ENCODE measurements at regions not wholly inside any gene's neighbourhood (a gene's known extent, or its start where the extent isn't known, plus 50 kb on each side); places are given as distances from the start of the nearest gene placed in this dataset.

DNA sequence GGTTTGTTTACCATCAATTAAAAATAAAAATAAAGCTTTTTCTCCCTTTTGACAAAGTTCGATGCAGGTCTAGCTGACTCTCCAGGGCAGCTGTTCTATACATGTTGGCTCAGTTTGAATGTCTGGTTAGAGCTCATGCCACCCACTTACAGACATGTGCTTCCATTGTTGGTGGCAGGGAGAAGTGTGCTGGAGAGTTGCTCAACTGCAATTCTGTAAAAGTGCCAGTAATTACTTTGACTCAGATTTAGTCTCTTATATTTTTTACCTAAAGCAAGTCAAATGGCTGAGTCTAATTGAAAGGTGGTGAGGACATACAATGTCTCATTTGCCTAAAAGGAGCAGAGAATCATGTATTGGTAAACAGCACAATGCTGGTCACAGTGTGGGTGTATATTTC lies 609.1 kb upstream of the SYT4 start:
- DNase-seq: no peak
- no peaks in the 10 kb centered on the region for H3K4me1 Mint-ChIP-seq
- peaks cover 1% of the 10 kb centered on the region for H3K9me3 Mint-ChIP-seq
- H3K27ac Mint-ChIP-seq: no peak overlapping the region
- H3K4me3 Mint-ChIP-seq: no peak overlapping the region
- H3K36me3 Mint-ChIP-seq: no peaks in the 10 kb centered on the region
- no peaks in the 10 kb centered on the region for H3K27me3 Mint-ChIP-seq

DNA sequence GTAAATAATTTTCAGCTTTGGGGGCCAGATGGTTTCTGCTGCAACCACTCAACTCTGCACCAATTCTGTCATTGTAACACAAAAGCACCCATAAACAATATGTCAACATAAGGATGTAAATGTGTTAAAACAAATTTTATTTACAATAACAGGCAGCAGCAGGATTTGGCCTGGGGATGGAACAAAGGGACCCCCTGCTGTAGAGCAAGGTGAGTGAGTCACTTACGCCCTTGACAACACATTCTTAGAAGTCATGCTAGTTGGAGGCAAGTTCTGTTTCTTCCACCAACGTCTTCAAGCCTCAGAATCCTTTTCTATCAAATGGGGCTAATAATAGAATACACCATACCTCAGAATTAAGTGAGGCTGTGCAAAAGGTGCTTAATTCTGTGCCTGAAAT lies 610.2 kb upstream of the SYT4 start:
- DNase-seq: no peak
- Mint-ChIP-seq H3K9me3 (peaks cover 1% of the 10 kb centered on the region), H3K27ac (no peak overlapping the region), H3K36me3 (no peaks in the 10 kb centered on the region), H3K4me3 (no peak overlapping the region), H3K27me3 (no peaks in the 10 kb centered on the region), H3K4me1 (no peaks in the 10 kb centered on the region)

DNA sequence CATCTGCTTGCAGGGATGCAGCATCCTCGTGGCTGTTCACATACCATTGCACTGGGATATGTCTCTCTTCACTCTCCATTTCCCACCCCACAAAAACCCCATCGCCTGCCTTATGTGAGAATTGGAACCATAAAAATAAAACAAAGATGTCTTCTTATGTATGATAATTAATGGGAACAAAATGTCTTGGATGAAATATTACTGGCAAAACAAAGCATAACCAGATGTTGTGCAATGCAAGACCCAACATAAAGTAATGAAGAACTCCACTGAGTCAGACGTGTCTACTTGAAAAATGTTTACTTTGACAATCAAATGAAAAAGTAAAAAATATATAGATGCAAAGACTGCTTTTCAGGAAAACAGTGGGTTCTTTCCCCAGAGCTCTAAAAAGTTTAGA lies 611.3 kb upstream of the SYT4 start:
- no peaks in the 10 kb centered on the region for H3K4me1 Mint-ChIP-seq
- no peaks in the 10 kb centered on the region for H3K36me3 Mint-ChIP-seq
- no peaks in the 10 kb centered on the region for H3K27me3 Mint-ChIP-seq
- peaks cover 1% of the 10 kb centered on the region for H3K9me3 Mint-ChIP-seq
- DNase-seq: no peak
- no peak overlapping the region for H3K27ac Mint-ChIP-seq
- no peak overlapping the region for H3K4me3 Mint-ChIP-seq

DNA sequence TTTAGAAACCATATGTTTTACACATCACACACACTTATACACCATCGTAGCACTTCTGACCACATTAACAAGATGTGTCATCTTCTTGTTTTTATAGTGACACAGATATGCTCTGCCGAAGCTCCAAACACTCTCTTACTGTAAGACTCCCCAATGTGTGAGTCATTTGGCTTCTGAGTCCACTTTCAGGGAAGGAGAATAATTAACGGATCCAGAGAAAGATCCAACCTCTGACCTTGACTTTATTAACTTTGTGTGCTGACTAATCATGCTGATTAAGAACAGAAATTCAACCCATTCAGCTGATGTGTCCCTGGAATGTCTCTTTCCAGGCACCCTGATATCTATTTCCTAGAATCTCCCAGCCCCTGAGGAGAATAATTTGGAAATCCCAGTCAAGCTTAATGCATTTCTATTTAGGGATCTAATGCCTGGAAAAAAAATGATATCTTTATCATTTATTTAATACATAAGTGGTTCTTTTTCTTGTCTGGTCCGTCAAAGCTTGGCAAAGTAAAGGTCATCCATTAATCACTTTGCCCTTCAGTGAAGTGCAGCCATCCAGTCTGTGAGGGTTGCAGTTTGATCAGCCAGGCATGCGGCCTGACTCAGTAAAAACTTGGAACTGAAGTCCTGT lies 615.8 kb upstream of the SYT4 start:
- Mint-ChIP-seq H3K27ac (no peak overlapping the region), H3K9me3 (peaks cover 3% of the 10 kb centered on the region), H3K27me3 (no peaks in the 10 kb centered on the region), H3K4me3 (no peak overlapping the region), H3K36me3 (no peaks in the 10 kb centered on the region), H3K4me1 (no peaks in the 10 kb centered on the region)
- DNase-seq: no peak

DNA sequence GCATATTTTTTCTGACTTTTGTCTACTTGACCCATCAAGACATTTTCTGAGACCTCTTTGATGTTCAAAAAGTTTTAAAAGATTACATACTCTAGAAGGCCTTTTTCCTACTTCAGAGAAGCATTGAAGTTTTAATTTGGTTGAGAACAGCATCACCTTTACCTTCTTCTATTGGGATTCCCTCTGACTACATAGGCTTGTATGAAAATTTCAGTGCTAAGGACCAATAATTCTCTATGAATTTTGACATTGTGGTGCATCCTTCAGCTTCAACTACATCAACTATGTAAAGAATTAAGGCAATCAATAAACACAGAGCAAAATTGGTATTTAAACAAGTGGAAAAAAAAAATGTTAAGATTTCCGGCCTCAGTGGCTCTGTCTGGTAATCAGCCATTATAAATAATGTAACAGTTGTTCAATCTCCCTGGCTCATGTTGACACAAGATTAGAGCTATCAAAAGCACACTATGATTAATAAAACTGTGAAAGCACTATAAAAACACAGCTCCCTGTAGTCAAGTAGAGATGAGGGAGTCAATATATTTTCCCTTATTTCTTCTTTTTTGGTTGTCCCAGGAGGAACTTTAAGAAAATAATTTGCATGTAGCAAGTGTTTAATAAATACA lies 627.0 kb upstream of the SYT4 start:
- Mint-ChIP-seq H3K4me1 (no peaks in the 10 kb centered on the region), H3K9me3 (peaks cover 3% of the 10 kb centered on the region), H3K36me3 (no peaks in the 10 kb centered on the region), H3K4me3 (no peak overlapping the region), H3K27me3 (no peaks in the 10 kb centered on the region), H3K27ac (no peak overlapping the region)
- DNase-seq: no peak

DNA sequence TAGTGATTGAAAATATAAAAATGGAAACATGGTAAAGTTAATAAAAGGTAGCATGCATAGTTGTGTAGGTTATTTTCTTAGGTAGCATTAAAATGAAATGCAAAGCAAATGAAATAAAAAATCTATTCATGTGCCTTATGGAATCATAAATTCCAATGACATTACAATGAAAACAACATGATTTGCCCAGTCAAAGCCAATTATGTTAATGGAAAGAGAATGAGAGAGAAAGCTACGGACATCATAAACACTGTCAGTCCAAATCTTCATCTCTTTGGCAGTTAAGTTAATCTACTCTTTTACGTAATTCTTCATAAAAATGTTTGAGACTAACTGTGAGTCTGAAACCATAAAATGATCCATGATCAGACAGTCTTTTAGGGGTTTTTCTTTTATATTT lies 636.7 kb upstream of the SYT4 start:
- no peaks in the 10 kb centered on the region for H3K27me3 Mint-ChIP-seq
- no peaks in the 10 kb centered on the region for H3K36me3 Mint-ChIP-seq
- H3K4me3 Mint-ChIP-seq: no peak overlapping the region
- no peak overlapping the region for H3K27ac Mint-ChIP-seq
- peaks cover 2% of the 10 kb centered on the region for H3K9me3 Mint-ChIP-seq
- DNase-seq: no peak
- H3K4me1 Mint-ChIP-seq: no peaks in the 10 kb centered on the region

DNA sequence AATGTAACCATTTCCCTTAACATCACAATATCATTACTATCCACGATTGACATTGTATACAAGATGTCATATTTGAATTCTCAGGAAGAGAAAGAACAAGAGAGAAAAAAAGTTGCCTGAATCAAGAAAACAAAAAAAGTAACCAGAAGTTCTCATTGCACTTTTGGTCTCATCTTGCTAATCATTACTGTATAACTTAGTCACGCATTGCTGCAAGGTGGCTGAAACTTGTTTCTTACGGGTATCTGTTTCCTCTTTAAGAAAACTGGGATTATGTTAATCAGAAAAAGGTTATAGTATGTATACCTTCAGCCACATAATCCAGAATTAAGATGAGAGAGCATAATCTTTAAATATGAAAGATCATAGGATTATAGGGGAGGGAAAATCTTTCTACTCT lies 639.7 kb upstream of the SYT4 start:
- no peak for DNase-seq
- peaks cover 2% of the 10 kb centered on the region for H3K9me3 Mint-ChIP-seq
- no peaks in the 10 kb centered on the region for H3K36me3 Mint-ChIP-seq
- H3K27ac Mint-ChIP-seq: no peak overlapping the region
- no peaks in the 10 kb centered on the region for H3K4me1 Mint-ChIP-seq
- H3K27me3 Mint-ChIP-seq: no peaks in the 10 kb centered on the region
- H3K4me3 Mint-ChIP-seq: no peak overlapping the region

DNA sequence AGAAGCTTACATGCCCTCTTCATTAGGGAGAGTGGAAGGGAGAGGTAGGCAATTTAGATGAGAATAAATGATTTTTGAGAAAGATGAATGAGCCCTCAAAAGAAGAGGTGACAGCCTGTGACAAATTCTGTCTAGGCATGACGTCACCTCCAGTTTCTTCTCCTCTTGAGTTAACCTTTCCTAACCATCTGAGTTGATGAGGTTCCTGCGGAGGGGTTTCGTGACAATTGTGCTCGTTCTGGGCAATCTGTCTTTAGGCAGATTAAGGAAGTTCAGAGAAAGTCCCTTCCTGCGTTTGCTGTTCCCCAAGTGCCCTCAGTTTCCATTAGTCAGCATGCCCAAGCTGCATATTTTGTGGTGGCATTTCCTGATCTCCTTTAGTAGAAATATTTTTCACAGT lies 640.2 kb upstream of the SYT4 start:
- Mint-ChIP-seq H3K27ac (no peak overlapping the region), H3K27me3 (no peaks in the 10 kb centered on the region), H3K4me1 (no peaks in the 10 kb centered on the region), H3K4me3 (no peak overlapping the region), H3K9me3 (peaks cover 2% of the 10 kb centered on the region), H3K36me3 (no peaks in the 10 kb centered on the region)
- no peak for DNase-seq

DNA sequence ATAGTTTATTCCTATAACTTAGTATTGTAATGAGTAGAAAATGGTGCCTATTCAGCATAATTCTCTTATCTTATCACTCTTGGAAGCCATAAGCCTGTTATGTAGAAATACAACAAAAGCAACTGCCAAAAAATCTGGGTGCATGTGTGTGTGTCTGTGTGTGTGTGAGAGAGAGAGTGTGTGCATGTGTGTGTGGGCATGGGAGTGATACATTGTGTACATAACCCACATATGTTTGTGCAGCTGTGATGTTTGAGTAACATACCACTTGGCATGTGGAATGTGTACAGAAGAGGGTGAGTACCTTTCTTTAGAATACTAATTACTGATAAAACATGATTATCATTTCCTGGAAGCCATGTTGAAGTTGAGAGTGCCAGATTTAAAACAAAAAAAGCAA lies 642.3 kb upstream of the SYT4 start:
- DNase-seq: no peak
- H3K36me3 Mint-ChIP-seq: no peaks in the 10 kb centered on the region
- no peak overlapping the region for H3K27ac Mint-ChIP-seq
- no peaks in the 10 kb centered on the region for H3K27me3 Mint-ChIP-seq
- H3K9me3 Mint-ChIP-seq: peaks cover 2% of the 10 kb centered on the region
- no peak overlapping the region for H3K4me3 Mint-ChIP-seq
- no peaks in the 10 kb centered on the region for H3K4me1 Mint-ChIP-seq

DNA sequence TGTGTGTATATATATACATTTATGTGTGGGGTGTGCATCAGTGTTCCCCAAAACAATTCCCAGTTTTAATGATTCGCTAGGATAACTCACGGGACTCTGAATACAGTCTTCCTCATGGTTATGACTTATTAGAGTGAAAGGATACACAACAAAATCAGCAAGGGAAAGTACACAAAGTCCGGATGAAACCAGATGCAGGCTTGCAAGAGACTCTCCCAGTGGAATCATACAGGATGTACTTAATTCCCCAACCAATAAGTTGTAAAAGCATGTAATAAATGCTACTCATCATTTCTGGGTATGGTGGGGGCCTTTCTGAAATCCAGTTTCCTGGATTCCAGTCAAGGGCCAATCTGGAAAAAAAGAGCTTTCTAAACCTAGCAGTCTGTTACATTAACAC lies 654.1 kb upstream of the SYT4 start:
- DNase-seq: no peak
- H3K4me1 Mint-ChIP-seq: no peaks in the 10 kb centered on the region
- H3K4me3 Mint-ChIP-seq: no peak overlapping the region
- no peaks in the 10 kb centered on the region for H3K36me3 Mint-ChIP-seq
- peaks cover 2% of the 10 kb centered on the region for H3K9me3 Mint-ChIP-seq
- H3K27ac Mint-ChIP-seq: no peak overlapping the region
- H3K27me3 Mint-ChIP-seq: no peaks in the 10 kb centered on the region

DNA sequence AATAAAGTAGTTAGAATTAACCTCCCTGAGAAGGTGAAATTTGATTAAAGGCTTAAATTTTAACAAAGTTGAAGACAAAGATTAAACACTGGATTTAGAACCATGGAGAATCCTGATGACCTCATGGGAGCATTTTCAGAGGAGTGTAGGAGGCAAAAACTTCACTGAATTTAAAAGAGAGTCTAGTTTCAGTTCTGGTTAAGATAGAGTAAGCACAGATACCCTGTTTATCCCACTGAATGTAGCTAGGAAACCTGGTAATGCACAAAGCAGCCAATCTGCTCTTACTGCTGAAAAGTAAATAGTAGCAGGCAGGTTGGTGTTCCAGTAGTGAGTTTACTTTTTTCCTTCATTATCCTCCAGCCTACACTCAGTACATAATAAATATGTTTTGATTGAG lies 654.9 kb upstream of the SYT4 start:
- no peaks in the 10 kb centered on the region for H3K4me1 Mint-ChIP-seq
- no peaks in the 10 kb centered on the region for H3K36me3 Mint-ChIP-seq
- H3K27ac Mint-ChIP-seq: no peak overlapping the region
- DNase-seq: no peak
- no peaks in the 10 kb centered on the region for H3K27me3 Mint-ChIP-seq
- H3K9me3 Mint-ChIP-seq: peaks cover 2% of the 10 kb centered on the region
- H3K4me3 Mint-ChIP-seq: no peak overlapping the region

DNA sequence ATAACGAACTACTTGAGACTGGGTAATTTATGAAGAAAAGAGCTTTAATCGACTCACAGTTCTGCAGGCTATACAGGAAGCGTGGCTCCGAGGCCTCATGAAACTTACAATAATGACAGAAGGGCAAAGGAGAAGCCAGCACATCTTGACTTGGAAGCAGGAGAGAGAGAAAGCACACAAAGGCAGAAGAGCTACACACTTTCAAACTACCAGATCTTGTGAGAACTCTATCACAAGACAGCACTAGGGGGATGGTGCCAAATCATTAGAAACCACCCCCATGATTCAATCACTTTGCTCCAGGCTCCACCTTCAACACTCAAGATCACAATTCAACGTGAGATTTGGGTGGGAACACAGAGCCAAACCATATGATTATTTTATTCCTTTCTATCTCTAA lies 655.9 kb upstream of the SYT4 start:
- Mint-ChIP-seq H3K36me3 (no peaks in the 10 kb centered on the region), H3K9me3 (peaks cover 2% of the 10 kb centered on the region), H3K27ac (no peak overlapping the region), H3K27me3 (no peaks in the 10 kb centered on the region), H3K4me3 (no peak overlapping the region), H3K4me1 (no peaks in the 10 kb centered on the region)
- no peak for DNase-seq

DNA sequence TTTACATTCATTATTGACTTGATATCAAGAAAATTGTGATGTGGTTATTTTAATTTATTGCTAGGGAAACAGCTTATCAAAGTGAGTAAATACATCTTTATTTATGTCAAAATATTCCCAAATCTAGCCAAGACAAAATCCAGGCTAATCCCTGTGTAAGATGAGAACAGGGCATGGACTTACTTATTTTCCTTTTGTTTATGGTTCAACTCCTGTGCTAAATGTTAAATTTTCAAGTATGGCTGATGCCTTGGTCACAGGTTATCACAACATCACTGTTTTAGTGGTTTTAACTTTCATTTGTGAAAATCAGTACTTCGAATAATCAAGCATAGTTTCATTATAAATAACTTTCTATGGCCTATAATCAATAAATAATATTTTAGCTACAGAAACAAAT lies 657.0 kb upstream of the SYT4 start:
- Mint-ChIP-seq H3K27me3 (no peaks in the 10 kb centered on the region), H3K36me3 (no peaks in the 10 kb centered on the region), H3K27ac (no peak overlapping the region), H3K9me3 (peaks cover 3% of the 10 kb centered on the region), H3K4me1 (no peaks in the 10 kb centered on the region), H3K4me3 (no peak overlapping the region)
- DNase-seq: no peak

DNA sequence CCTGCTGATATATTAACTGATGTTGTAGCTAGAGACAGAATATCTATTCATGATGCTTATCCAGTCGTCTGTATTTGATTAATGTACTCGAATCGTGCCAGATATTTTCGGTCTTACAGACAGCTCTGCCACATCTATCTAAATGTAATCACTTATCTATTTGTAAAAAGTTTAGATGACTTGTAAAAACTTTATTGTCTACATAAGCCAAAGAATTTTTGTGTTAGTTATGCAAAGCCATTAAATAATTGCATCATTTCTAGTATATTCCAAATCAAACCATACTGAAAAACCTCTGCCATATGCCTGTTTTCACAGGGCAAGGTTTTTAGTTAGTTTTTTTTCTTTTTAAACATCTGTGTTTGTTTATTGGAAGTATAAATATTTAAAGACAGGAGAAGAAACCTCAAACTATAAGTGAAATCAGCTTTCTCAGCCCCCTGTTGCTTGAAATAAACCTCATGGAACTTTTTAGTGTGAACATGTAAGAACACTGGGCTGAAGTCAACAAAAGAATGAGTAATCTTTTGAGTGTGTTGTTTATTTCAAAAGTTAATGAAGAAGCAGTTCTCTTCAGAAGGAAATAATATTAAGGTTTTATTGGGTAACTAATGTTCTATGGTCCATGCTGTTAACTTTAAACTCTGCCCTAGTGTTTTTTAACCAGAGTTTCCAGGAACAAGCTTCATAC lies 657.6 kb upstream of the SYT4 start:
- no peak overlapping the region for H3K4me3 Mint-ChIP-seq
- H3K36me3 Mint-ChIP-seq: no peaks in the 10 kb centered on the region
- no peak for DNase-seq
- H3K27ac Mint-ChIP-seq: no peak overlapping the region
- peaks cover 5% of the 10 kb centered on the region for H3K9me3 Mint-ChIP-seq
- no peaks in the 10 kb centered on the region for H3K27me3 Mint-ChIP-seq
- no peaks in the 10 kb centered on the region for H3K4me1 Mint-ChIP-seq

DNA sequence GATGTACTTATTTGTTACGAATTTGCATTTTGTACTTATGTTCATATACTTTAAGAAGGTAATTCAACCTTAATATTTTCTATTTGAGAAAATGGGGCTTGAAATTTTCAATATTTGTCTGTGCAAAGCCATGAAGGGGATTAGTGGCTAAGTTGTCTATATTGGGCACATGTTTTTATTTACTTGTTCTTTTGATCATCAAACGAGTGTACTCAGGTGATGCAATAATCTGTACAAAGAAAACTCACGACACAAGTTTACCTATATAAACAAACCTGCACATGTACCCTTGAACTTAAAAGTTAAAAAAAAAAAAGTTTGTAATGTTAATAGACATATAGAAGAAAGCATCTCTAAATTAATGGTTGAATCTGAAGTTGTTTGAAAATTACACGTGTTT lies 658.9 kb upstream of the SYT4 start:
- DNase-seq: no peak
- Mint-ChIP-seq H3K27ac (no peak overlapping the region), H3K36me3 (no peaks in the 10 kb centered on the region), H3K4me3 (no peak overlapping the region), H3K27me3 (no peaks in the 10 kb centered on the region), H3K9me3 (peaks cover 5% of the 10 kb centered on the region), H3K4me1 (no peaks in the 10 kb centered on the region)

DNA sequence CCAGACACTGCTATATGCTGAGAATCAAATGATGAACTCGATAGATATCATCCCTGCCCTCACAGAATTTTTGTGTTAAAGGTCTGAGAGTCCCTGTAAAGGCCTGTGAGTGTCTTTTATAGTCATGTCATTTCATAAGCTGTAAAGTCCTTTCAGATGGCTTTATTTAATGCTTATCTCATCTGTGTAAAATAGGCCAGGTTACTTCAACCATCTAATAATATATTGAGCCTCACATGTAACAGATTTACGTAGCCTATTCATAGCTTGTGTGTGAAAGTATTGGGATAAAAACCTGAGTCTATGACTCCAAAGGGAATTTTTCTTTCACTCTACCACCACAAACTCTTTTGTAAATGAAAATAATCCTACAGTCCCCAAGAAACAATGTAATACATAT lies 672.0 kb upstream of the SYT4 start:
- Mint-ChIP-seq H3K4me3 (no peak overlapping the region), H3K36me3 (no peaks in the 10 kb centered on the region), H3K27me3 (no peaks in the 10 kb centered on the region), H3K9me3 (peaks cover 4% of the 10 kb centered on the region), H3K27ac (no peak overlapping the region), H3K4me1 (no peaks in the 10 kb centered on the region)
- DNase-seq: no peak
